ENCODE measurements at regions not wholly inside any gene's neighbourhood (a gene's known extent, or its start where the extent isn't known, plus 50 kb on each side); places are given as distances from the start of the nearest gene placed in this dataset.

- no peak for DNase-seq
Measured at GRCh38 chr2:157076526-157077161, 180.9 kb upstream of the GALNT5 start.

GRCh38 chr2:157077753-157078350, 179.7 kb upstream of the GALNT5 start:
- no peak for DNase-seq

GRCh38 chr2:157082950-157083349, 174.6 kb upstream of the GALNT5 start:
- no peak for DNase-seq

DNA sequence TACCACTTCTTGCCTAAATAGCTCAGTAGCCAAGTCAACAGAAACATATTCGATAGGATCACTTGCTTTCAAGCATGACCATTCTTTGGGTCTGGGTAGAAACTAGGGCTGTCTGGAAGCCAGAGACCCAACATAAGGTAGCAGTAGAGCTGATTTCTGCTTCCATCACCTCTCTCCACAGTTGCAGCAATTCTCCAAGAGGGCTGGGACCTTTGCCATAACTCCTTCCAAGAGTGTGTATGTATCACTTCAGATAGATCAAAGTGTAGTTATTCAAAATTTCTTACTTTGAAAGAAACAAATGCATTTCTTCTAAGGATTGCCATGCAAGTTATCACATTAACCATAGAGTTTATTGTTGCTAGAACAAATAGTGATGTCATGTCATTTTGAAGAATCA, 172.0 kb upstream of the GALNT5 start:
- no peak for DNase-seq

- no peak for DNase-seq
Measured at GRCh38 chr2:157087373-157088002, 170.0 kb upstream of the GALNT5 start.

DNA sequence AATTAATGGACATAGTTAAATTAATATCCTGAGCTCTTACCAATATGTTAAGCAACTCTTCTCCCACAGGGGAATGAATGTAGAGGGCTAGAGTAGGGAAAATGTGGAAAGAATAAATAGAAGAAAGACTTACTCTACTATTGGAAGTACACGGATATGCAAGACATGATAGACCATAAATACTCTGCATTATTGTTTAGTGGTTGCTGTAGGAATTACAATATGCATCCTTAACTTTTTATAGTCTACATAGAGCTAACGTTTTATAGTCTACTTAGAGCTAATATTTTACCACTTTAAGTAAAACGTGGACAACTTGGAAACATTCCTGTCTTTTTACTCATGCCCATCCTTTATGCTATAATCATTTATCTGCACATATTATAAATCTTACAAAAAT, 163.8 kb upstream of the GALNT5 start:
- DNase-seq, result no peak

DNA sequence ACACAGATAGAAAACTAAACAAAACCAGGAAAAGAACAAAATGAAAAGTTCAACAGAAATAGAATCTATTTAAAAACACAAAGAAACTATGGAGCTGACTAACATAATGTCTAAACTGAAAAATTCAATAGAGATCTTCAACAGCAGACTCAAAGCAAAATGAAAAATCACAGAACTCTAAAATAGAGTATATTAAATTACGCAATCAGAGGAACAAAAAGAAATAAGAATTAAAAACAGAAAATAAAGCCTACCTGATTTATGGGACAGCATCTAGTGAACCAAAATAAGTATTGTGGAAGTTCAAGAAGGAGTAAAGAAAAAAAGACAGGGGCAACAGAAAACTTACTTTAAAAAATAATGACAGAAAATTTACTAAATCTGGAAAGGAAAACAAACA, 152.1 kb upstream of the GALNT5 start:
- DNase-seq, result no peak

DNA sequence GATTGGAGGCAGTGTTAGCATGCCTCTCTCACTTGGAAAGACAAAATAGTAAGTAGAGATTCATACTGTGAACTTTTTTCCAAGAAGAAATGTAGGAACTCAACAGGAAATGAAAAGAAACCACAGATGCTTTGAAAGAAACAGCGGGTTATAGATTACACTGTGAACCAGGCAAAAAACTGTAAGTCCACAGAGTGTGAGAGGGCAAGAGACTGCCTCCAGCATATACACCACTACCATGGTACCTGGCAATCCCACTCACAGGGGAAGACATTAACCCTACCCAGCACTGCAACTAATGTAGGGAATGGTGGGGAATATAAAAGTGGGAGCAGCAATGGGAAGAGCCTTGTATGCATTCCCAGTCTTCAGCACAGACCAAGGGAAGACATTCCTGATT, 150.6 kb upstream of the GALNT5 start:
- no peak for DNase-seq

DNA sequence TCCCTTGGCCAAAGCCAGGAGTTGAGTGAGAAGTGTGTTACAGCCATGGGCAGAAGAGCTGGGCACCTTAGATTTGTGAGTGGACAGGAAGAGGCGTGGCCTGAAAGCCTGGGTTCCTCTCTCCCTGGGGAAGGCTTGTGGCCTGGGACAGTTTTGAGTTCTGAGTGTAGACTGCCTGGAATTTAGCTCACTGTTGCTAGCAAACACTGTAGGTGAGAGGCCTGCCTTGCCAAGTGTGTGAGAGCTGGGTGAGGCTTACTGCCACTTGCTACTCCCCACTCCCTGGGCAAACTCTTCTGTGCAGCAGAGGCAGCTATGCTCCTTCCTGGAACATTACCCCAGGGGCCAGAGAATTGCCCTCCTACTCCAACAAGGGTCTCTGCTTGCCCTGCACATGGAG, 150.0 kb upstream of the GALNT5 start:
- DNase-seq, result no peak

- no peak for DNase-seq
Measured at GRCh38 chr2:157107877-157108276, 149.6 kb upstream of the GALNT5 start.

DNA sequence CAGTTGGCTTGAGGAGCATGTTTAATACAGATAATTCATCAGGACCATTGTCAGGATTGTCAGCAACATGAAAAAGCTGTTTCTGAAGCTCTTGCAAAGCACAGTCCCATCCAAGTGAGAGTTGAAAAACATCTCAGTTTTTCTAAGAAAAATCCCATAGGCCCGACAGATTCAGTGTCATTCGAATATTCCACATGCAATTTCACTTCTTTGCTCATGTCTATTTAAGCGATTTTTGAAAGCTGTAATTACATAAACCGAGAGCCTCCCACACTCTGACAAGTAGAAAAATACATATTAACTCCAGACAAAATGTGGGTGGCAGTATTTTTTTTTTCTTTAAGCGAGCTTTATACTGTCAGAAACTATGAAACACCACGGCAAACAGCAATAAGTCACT, 134.7 kb upstream of the GALNT5 start:
- no peak for DNase-seq

GRCh38 chr2:157124731-157125130, 132.8 kb upstream of the GALNT5 start:
- no peak for DNase-seq

- no peak for DNase-seq
Measured at GRCh38 chr2:157125685-157126084, 131.8 kb upstream of the GALNT5 start.

GRCh38 chr2:157127249-157128012, 130.1 kb upstream of the GALNT5 start:
- DNase-seq, result no peak

GRCh38 chr2:157143901-157144300, 113.6 kb upstream of the GALNT5 start:
- no peak for DNase-seq

DNA sequence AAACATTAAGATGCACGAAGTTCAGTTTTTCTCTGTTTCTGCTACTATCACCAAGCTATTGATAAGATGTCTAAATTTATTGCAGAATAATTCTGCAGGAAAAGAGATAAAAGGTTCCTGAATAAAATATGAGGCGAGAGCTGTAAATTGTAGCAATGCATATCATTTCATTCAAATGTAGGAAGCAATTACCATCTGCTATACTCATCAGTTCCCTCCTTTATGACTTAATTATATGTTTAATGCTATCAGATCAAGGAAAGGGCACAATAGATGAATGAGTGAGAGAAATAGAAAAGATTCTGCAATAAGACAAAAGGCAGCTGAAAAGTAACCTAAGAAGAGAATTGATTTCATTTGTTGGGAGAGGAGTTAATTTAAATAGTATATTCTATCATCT, 108.2 kb upstream of the GALNT5 start:
- no peak for DNase-seq

DNA sequence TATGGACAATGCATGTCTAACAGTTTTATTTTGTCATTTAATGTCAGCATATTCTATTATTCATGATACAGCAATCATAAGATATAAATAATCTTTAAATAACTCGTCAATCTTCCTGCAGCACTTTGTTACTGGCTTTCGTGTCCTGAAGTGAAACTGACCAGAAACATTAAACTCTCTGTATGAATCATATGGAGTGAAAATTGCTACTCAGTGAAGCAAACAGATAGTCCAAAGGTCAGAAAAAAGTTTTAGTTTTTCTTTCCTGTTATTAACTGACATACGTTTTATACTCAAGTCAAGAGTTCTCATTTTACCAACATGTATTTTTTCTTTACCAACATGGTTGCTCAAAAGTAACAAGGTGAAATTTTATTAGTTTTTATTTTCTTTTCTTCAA, 106.8 kb upstream of the GALNT5 start:
- DNase-seq, result no peak

DNA sequence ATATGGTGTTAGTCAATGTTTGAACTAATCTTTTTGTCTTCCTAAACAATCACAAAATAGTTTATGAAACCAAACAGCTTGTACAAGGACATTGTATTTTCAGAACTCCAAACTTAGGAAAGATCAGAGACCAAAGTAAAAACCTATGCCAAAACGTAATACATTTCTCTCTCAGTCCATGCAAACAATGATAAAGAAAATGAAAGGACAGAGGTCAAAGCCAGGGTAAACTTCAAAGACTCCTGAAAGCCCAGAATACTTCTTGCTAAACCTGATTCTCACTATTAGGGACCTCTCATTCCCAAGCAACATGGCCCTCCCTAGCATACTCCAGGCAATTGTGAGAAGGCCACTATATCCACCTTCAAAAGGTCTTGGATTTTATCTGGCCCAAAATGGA, 105.1 kb upstream of the GALNT5 start:
- no peak for DNase-seq

GRCh38 chr2:157155992-157156391, 101.5 kb upstream of the GALNT5 start:
- no peak for DNase-seq

- DNase-seq, result no peak
Measured at GRCh38 chr2:157158111-157158510, 99.4 kb upstream of the GALNT5 start.

DNA sequence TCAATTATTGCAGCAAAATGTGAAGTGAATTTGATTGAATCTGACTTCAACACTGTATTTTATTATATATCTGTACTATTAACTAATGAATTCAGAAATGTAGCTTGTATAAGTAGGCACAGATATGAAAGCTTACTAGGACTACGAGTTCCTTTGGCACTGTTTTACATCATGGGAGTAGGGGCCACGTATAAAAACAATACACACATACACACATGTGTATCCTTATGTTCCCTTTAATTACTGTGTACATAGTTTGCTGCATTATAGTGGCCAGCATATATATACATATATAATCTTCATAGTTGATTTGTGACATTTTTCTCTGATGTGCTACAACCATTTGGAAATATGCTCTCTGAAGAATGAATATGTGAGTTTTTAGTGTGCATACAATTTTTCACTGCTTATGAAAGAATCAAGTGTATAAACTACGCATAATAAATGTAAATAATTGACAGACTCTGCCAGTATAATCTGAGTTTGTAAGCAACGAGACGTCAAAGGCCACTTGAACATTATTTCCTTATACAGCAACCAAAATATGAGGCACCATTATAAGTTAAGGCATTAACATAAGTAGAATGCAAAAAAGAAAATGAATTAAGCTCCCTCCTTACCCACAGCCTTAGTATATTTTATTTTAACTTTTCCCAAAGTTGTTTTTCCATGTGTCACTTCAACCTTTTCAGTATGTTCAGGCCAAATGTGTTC, 98.1 kb upstream of the GALNT5 start:
- no peak for DNase-seq

DNA sequence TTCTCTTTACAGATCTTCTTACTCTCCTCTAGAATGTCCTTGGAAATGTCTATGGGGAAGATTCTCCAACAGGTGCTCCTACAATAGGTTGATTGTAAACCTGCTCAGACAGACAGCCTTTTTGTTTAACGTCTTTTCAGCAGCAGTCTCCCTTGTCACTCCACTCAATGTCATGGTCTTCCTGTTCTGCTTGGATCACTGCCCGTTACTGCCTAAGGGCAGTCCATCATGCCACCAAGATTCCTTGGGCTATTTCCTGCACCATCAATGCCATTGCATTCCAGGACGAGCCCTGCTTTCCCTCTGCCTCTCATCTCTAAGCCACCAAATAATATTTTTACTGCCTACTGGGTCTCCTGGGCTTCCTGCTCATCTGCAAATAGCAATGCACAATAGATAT, 97.4 kb upstream of the GALNT5 start:
- DNase-seq, result no peak

- DNase-seq, result no peak
Measured at GRCh38 chr2:157164370-157164769, 93.1 kb upstream of the GALNT5 start.

Measured in NCI-H187 treated with DMSO at 0.1 percent for 48 hours (cell line).